ENCODE measurements at regions not wholly inside any gene's neighbourhood (a gene's known extent, or its start where the extent isn't known, plus 50 kb on each side); places are given as distances from the start of the nearest gene placed in this dataset.

DNA sequence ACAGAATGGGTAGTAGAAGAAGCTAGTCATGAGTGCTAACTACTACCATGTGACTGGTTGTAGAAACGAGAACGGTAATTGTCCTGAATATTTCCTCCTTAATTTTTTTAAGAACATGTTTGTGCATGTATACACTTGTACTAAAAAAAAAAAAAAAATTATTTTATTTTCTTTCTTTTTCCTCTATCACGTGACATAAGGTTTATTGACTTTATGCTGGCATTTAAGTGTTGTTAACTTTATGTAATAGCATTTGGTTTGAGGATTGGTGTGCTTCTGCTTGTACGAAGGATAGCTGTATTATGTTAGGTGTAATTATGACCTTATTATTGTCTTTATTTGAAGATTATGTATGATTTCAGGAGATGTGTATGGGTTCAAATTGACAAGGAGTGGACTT is 349.1 kb upstream of the PTPRD start:
- DNase-seq (ENCODE audit: low read depth in 2 of 3, low spot score in 2 of 3) = no peak

DNA sequence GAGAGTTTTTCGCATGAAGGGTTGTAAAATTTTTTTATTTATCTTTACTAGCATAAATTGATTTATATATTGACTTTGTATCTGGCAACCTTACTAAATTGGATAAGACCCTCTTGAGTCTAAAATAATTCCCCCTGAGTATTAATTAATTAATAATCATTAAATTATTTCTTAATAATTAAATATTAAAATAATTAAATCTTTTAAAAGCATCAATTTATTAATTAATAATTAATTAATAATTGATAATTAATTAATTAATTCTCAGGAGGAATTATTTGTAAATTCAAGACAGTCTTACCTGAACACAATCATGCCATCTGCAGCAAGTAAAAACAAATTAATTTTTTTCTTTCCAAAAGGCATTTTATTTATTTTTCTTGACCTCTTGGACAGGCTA is 370.4 kb upstream of the PTPRD start:
- DNase-seq (ENCODE audit: low read depth in 2 of 3, low spot score in 2 of 3) = no peak

DNA sequence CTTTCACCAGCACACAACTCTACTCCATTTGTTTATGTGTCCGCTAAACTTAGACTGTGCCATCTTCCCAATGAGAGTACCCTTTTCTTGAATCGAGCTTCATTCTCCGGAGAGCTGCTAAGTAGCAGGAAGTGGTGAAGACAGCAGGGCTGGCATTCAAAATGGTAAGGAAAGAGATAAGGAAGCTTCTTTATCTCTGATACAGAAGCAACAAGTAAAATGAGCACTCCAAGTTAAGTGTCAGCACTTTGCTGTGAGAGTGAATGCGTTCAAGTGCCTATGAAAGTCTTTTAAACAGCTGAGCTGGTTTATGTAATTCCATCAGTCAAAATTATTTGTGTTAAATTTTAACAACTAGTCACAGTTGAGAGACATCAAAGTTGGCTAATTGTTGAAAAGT is 386.8 kb upstream of the PTPRD start:
- DNase-seq (ENCODE audit: low read depth in 2 of 3, low spot score in 2 of 3) = no peak

DNA sequence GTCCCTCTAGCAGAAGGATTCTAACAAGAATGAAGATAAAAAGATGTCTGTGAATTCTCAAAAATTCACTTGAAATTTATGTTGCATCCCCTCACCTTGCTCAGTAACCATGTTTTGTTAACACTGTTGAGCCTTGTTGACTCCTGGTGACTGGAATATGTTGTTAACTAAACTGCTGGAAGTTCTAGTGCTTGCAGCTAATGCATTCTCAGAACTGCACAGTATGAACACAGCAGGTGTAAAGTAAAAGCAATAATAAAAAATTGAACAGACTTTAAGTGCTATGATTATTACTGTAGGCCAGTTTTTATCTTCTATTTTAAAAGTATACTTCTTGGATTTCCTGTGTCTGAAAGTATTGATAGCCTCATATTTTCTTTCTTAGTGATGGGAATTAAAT is 388.7 kb upstream of the PTPRD start:
- no peak for DNase-seq (ENCODE audit: low read depth in 2 of 3, low spot score in 2 of 3)

DNA sequence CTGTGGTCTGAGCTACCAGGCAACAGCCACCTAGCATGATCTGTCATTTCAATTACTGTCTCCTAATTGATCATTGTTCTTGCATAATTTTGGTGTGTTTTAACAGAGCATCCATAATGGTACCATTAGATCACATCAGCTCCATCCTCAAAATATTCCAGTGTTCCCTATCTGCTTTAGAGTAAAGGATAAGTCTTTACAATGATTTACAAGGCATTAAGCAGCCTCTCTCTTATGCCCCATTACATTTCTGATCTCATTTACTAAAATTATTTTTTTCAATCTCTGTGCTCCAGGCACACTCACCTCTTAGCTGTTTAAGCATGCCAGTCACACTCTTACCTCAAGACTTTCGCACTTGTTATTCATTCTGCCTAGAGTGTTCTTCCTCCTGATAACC is 389.9 kb upstream of the PTPRD start:
- DNase-seq (ENCODE audit: low read depth in 2 of 3, low spot score in 2 of 3) = no peak

DNA sequence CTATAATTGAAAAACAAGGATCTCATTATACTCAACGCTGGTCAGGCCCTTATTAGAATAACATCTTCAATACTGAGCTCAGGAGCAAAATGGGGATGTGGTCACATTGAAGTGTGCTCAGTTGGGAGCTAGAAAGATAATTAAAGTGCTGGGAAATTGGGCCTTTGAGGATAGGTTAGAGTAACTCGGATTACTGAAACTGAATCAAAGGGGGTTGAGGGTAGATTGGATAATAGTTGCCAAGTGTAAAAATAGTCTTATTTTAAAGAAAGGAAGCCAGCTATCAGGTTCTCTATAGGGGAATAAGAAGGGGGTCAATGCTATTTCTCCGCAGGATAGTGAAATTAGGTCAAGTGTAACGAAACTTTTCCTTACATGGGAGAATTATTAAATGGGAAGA is 391.0 kb upstream of the PTPRD start:
- DNase-seq (ENCODE audit: low read depth in 2 of 3, low spot score in 2 of 3) = no peak

DNA sequence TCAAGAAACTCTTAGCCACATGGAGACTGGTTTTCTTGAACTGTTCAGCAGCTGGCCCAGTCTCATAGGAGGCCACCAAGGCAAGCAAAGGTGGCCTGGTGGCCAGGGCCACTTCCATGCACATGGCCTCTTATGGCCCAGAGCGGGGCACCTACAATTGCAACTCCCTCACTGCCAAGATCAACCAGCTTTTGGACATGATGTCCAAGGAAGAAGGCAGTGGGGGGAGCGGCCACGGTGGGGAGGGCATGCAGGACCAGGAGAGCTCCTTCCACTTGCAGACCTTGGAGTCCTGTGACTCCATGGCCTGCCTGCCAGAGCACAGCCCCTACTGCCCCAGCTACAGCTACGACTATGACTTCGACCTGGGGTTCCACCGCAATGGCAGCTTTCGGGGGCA is 398.9 kb upstream of the PTPRD start:
- no peak for DNase-seq (ENCODE audit: low read depth in 2 of 3, low spot score in 2 of 3)

DNA sequence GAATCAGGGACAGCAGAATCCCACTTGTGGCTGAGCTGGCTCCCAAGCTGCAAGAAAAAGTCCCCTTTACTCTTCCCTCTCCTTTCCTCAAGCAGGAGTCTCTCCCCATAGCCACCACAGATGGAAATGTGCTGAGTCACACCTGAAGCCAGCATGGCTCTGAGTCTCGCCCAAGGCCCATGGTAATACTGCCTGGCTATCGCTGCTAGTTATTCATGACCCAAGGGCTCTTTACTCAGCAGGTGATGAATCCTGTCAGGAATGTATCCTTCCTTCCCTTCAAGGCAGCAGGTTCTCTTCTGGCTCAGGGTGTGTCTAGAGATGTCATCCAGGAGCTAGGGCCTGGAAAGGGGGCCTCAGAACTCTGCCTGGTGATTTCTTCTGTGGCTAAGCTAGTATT is 403.3 kb upstream of the PTPRD start:
- DNase-seq (ENCODE audit: low read depth in 2 of 3, low spot score in 2 of 3) = no peak

- no peak for DNase-seq (ENCODE audit: low read depth in 2 of 3, low spot score in 2 of 3)
Measured at GRCh38 chr9:11023201-11023600, 410.4 kb upstream of the PTPRD start.

DNA sequence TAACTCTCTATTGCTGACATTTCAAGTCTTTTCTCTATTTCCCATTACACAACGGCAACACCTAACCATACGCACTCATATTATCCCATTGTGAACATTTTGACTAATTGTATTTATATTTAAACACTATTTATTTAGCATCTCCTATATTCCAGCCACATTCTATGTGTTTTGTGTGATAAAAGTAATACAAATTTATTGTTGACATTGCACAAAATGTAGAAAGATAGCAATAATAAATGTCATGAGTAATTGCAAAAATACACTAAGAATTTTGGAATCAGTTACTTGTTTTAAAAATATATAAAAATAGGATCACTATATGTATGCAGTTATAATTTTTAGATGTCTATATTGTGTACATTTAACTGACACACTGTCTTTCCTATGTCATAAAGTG is 413.0 kb upstream of the PTPRD start:
- no peak for DNase-seq (ENCODE audit: low read depth in 2 of 3, low spot score in 2 of 3)

- DNase-seq (ENCODE audit: low read depth in 2 of 3, low spot score in 2 of 3) = no peak
Measured at GRCh38 chr9:11038366-11038765, 425.6 kb upstream of the PTPRD start.

DNA sequence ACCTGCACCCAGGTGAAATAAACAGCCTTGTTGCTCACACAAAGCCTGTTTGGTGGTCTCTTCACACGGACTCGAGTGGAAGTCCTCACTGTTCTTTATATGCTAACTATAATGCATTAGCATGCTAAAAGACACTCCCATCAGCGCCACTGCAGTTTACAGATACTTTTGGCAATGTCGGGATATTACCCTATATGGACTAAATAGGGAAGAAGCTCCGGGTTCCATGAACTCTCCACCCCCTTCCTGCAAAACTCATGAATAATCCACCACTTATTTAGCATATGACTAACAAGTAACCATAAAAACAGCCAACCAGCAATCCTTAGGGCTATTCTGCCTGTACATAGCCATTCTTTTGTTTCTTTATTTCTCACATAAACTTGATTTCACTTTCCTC is 426.2 kb upstream of the PTPRD start:
- DNase-seq (ENCODE audit: low read depth in 2 of 3, low spot score in 2 of 3) = no peak

- DNase-seq (ENCODE audit: low read depth in 2 of 3, low spot score in 2 of 3) = no peak
Measured at GRCh38 chr9:11045589-11045988, 432.8 kb upstream of the PTPRD start.

DNA sequence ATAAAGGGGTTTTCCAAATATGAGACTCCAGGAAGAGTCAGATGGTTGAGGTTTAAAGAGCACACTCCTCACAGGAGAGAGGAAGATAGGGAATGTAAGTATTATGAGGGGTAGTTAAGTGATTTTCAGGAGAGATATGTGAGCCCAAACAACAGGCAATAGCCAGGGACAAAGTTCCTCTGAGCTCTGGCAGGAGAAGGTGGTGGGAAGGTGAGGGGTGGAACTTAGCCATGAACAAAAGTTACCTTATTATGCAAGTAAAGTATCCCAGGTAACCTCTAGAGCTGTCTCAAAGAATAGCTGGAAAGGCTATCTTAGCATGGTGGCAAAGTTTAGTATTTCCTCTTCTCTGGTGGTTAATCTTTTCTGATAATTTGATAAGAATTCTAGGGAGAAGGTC is 450.5 kb upstream of the PTPRD start:
- no peak for DNase-seq (ENCODE audit: low read depth in 2 of 3, low spot score in 2 of 3)

DNA sequence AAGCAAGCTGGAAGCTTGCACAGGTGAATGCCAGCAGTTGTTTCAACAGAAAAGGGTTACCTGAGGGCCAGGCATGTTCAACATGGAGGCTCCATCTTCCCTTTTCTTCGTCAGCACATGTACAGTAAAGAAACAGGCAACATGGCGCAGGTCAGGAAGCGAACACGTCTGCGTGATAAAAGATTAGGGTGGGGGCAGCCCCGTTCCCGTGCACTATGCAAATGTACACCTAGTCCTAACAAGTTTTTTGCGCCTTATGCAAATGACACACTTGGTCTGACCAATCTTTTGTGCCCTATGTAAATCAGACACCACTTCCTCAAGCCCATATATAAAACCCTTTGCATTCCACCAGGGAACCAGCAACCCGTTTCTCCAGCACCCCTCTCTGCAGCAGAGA is 452.1 kb upstream of the PTPRD start:
- DNase-seq (ENCODE audit: low read depth in 2 of 3, low spot score in 2 of 3) = no peak

GRCh38 chr9:11072176-11072575 is 459.4 kb upstream of the PTPRD start:
- DNase-seq (ENCODE audit: low read depth in 2 of 3, low spot score in 2 of 3) = no peak

GRCh38 chr9:11086561-11086960 is 473.8 kb upstream of the PTPRD start:
- DNase-seq (ENCODE audit: low read depth in 2 of 3, low spot score in 2 of 3) = no peak

GRCh38 chr9:11088821-11089374 is 476.1 kb upstream of the PTPRD start:
- DNase-seq (ENCODE audit: low read depth in 2 of 3, low spot score in 2 of 3) = no peak

- no peak for DNase-seq (ENCODE audit: low read depth in 2 of 3, low spot score in 2 of 3)
Measured at GRCh38 chr9:11092974-11093373, 480.2 kb upstream of the PTPRD start.

- no peak for DNase-seq (ENCODE audit: low read depth in 2 of 3, low spot score in 2 of 3)
Measured at GRCh38 chr9:11097020-11097419, 484.2 kb upstream of the PTPRD start.

DNA sequence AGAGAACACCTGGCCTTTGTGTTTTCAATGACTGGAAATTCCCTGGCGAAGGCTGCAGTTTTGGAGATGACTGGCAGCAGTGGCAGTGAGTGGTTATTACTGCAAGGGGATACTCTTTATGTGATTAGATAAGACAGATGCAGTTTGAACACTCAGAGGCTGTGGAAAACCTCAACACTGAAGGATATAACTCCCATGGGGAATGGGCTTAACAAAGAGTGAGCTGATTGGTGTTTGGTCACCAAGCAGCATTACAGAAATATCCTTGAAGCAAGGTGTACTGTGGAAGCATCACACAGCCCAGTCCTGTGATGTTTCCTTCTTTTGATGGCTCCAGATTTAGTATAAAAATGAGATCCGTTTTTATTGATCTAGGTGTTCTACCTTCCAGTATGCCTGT is 490.7 kb upstream of the PTPRD start:
- DNase-seq (ENCODE audit: low read depth in 2 of 3, low spot score in 2 of 3) = no peak

DNA sequence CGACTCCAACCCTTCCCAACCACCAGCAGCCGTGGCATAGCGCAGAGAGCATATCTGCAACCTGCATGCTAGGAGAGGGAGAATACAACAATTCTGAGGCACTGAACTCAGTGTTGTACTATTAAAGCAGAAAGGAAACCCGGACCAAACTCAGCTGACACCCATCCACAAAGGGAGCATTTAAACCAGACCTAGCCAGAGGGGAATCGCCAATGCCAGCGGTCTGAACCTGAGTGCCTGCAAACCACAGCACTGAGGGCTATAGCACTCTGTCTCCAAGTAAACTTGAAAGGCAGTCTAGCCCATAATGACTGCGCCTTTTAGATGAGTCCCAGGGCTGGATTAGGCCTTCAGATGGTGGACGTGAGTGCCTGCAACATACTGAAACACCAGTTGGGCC is 494.4 kb upstream of the PTPRD start:
- DNase-seq (ENCODE audit: low read depth in 2 of 3, low spot score in 2 of 3) = no peak

DNA sequence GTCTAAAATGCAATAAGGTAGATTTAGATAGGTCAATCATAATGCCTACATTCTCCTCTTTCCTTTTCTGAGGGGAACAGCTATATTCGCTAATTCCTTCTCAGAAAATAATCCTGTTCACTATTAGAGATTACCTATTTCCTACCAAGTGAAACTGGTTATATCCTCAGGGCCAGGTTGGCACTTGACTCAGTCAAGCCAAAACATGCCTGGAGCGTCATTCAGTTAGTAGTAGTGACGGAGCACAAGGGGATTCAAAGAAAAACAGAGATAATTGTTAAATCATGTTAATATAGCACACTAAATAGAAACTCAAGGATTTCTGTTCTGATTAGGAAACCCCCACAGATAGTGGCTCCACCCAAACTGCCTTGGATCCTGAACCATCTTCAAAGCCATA is 515.4 kb upstream of the PTPRD start:
- no peak for DNase-seq (ENCODE audit: low read depth in 2 of 3, low spot score in 2 of 3)

GRCh38 chr9:11135851-11136250 is 523.0 kb upstream of the PTPRD start:
- DNase-seq (ENCODE audit: low read depth in 2 of 3, low spot score in 2 of 3) = no peak
